ENCODE measurements at regions not wholly inside any gene's neighbourhood (a gene's known extent, or its start where the extent isn't known, plus 50 kb on each side); places are given as distances from the start of the nearest gene placed in this dataset.

DNA sequence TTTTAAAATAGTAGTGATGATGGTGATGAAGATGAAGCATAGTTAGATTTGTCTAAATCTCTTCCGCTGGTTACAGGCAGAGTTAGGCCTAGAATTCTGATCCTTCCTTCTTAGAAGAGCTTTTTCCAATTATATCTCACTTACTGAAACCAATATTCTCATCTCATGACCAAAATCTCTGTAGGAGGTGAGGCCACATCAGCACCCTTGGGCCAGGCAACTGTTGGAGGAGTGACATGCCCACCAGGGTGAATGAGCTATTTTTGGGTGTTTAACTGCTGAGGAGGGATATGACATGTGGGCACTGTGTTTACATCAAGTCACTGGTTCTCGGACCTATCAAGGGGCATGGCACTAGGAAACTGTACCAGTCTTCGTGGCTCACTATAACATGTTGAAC is 102.2 kb upstream of the SLC24A3 start:
- Histone ChIP-seq H3K79me2 (ENCODE audit: low read length) (no peaks in the 10 kb centered on the region), H3K27ac (ENCODE audit: low read length) (no peak overlapping the region), H2AFZ (ENCODE audit: low read depth, low read length) (no peak overlapping the region), H3K36me3 (replicated peaks; ENCODE audit: low read depth, low read length) (no peaks in the 10 kb centered on the region), H3K4me2 (ENCODE audit: low read length) (no peak overlapping the region), H3K4me1 (ENCODE audit: low read length) (no peaks in the 10 kb centered on the region), H3K27me3 (ENCODE audit: low read depth, low read length) (no peaks in the 10 kb centered on the region), H3K9ac (ENCODE audit: low read length) (no peak overlapping the region), H4K20me1 (ENCODE audit: insufficient read depth, low read length) (no peaks in the 10 kb centered on the region), H3K4me3 (ENCODE audit: low read length) (no peak overlapping the region), H3K9me3 (ENCODE audit: insufficient read depth, low read length) (no peaks in the 10 kb centered on the region)
- TF ChIP-seq, protein P1, sequence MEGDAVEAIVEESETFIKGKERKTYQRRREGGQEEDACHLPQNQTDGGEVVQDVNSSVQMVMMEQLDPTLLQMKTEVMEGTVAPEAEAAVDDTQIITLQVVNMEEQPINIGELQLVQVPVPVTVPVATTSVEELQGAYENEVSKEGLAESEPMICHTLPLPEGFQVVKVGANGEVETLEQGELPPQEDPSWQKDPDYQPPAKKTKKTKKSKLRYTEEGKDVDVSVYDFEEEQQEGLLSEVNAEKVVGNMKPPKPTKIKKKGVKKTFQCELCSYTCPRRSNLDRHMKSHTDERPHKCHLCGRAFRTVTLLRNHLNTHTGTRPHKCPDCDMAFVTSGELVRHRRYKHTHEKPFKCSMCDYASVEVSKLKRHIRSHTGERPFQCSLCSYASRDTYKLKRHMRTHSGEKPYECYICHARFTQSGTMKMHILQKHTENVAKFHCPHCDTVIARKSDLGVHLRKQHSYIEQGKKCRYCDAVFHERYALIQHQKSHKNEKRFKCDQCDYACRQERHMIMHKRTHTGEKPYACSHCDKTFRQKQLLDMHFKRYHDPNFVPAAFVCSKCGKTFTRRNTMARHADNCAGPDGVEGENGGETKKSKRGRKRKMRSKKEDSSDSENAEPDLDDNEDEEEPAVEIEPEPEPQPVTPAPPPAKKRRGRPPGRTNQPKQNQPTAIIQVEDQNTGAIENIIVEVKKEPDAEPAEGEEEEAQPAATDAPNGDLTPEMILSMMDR (IDR thresholded peaks at IDR 0.05; ENCODE audit: low read depth, low read length), result no peak
- no peak for TF ChIP-seq EZH2phosphoT487 (IDR thresholded peaks at IDR 0.05; ENCODE audit: low read depth)

DNA sequence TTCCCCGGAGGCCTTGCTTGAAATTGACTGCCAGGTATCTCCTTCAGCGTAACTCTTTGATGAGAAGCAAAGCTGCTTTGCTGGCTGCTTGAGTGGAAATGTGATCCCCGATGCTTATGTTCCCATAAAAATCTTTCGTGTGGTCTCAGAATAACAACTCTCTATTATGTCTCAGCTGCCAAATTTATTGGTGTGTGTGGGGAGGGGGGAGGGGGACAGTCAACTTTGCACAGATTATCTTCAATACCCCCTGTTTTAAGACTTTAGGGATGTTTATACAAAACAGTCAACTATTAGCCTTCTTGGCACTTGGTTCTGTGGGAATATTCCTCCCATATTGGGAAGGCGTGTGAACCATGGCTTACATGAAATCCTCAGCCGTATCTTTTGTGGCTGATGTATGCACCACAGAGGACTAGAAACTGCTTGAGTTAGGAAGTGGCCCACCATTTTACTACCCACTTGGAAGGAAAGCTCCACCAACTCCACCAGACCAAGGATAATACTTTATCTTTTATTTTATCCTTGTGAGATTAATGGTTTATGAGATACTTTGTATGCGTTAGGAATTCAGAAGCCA is 101.5 kb upstream of the SLC24A3 start:
- H2AFZ ChIP-seq (ENCODE audit: low read depth, low read length), result no peak overlapping the region

DNA sequence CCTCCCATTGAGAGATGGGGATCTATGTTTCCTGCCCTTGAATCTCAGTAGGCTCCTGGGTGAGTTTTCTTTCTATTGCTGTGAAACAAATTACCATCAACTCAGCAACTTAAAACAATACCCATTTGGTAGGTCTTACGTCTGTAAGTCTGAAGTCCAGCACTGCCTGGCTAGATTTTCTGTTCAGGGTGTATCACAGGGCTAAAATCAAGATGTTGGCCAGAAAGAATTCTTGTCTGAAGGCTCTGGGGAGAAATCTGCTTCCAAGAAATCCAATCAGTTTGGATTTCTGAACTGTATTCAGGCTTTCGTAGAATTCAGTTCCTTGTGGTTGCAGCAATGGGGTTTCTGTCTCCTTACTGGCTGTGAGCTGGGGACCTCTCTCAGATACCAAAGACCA is 99.6 kb upstream of the SLC24A3 start:
- Histone ChIP-seq H4K20me1 (ENCODE audit: insufficient read depth, low read length) (no peaks in the 10 kb centered on the region), H3K9me3 (ENCODE audit: insufficient read depth, low read length) (no peaks in the 10 kb centered on the region), H3K36me3 (replicated peaks; ENCODE audit: low read depth, low read length) (no peaks in the 10 kb centered on the region), H3K79me2 (ENCODE audit: low read length) (no peaks in the 10 kb centered on the region), H2AFZ (ENCODE audit: low read depth, low read length) (no peak overlapping the region), H3K4me1 (ENCODE audit: low read length) (no peaks in the 10 kb centered on the region), H3K27ac (ENCODE audit: low read length) (no peak overlapping the region), H3K4me2 (ENCODE audit: low read length) (no peak overlapping the region), H3K4me3 (ENCODE audit: low read length) (no peak overlapping the region), H3K27me3 (ENCODE audit: low read depth, low read length) (no peaks in the 10 kb centered on the region), H3K9ac (ENCODE audit: low read length) (no peak overlapping the region)
- TF ChIP-seq, protein P1 (IDR thresholded peaks at IDR 0.05; ENCODE audit: low read depth, low read length), result no peak
- TF ChIP-seq EZH2phosphoT487 (IDR thresholded peaks at IDR 0.05; ENCODE audit: low read depth), result no peak

More for the DNA sequence above, 101.5 kb upstream of the SLC24A3 start:
- Histone ChIP-seq H3K4me3 (ENCODE audit: low read length) (no peak overlapping the region), H3K9ac (ENCODE audit: low read length) (no peak overlapping the region), H3K36me3 (replicated peaks; ENCODE audit: low read depth, low read length) (no peaks in the 10 kb centered on the region), H3K4me2 (ENCODE audit: low read length) (no peak overlapping the region), H3K27me3 (ENCODE audit: low read depth, low read length) (no peaks in the 10 kb centered on the region), H3K4me1 (ENCODE audit: low read length) (no peaks in the 10 kb centered on the region), H3K79me2 (ENCODE audit: low read length) (no peaks in the 10 kb centered on the region), H3K27ac (ENCODE audit: low read length) (no peak overlapping the region), H4K20me1 (ENCODE audit: insufficient read depth, low read length) (no peaks in the 10 kb centered on the region), H3K9me3 (ENCODE audit: insufficient read depth, low read length) (no peaks in the 10 kb centered on the region)
- no peak for TF ChIP-seq EZH2phosphoT487 (IDR thresholded peaks at IDR 0.05; ENCODE audit: low read depth)
- TF ChIP-seq, protein P1 (IDR thresholded peaks at IDR 0.05; ENCODE audit: low read depth, low read length), result no peak

DNA sequence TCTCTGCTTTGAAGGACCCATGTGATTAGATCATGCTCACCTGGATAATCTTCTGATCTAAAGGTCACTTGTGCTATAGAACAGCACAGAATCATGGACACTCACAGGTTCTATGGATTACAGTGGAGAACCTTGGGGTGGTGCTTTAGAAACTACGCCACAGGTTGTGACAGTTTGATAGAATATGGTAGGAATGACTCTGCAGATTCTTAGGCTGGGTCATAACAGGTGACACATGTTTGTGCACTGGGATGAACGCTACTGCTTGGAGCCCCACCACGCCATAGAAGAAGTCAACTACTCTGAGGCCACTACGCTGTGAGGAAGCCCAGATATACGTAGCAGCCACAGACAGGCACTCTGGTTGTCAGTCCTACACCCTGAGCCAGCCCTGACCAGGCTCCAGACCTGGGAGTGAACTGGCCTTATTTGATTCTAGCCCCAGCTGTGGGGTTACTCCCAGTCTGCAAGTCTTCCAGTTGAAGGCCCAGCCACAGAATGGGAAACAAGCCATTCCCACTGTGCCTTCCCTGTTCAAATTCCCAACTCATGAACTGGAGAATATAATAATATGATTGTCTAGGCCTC is 99.0 kb upstream of the SLC24A3 start:
- TF ChIP-seq, protein P1 (IDR thresholded peaks at IDR 0.05; ENCODE audit: low read depth, low read length), result no peak
- TF ChIP-seq EZH2phosphoT487 (IDR thresholded peaks at IDR 0.05; ENCODE audit: low read depth), result no peak
- no peak overlapping the region for H2AFZ ChIP-seq (ENCODE audit: low read depth, low read length)
- no peaks in the 10 kb centered on the region for H3K79me2 ChIP-seq (ENCODE audit: low read length)
- H3K4me1 ChIP-seq (ENCODE audit: low read length), result no peaks in the 10 kb centered on the region
- H3K4me2 ChIP-seq (ENCODE audit: low read length), result no peak overlapping the region
- no peak overlapping the region for H3K27ac ChIP-seq (ENCODE audit: low read length)
- H3K36me3 ChIP-seq (replicated peaks; ENCODE audit: low read depth, low read length), result no peaks in the 10 kb centered on the region
- no peaks in the 10 kb centered on the region for H4K20me1 ChIP-seq (ENCODE audit: insufficient read depth, low read length)
- no peak overlapping the region for H3K4me3 ChIP-seq (ENCODE audit: low read length)
- H3K27me3 ChIP-seq (ENCODE audit: low read depth, low read length), result no peaks in the 10 kb centered on the region
- H3K9me3 ChIP-seq (ENCODE audit: insufficient read depth, low read length), result no peaks in the 10 kb centered on the region
- no peak overlapping the region for H3K9ac ChIP-seq (ENCODE audit: low read length)

Data from OCI-LY3 (cell line).